H1 (cell line): ENCODE measurements at regions not wholly inside any gene's neighbourhood (a gene's known extent, or its start where the extent isn't known, plus 50 kb on each side); places are given as distances from the start of the nearest gene placed in this dataset.

Source experiments
- CTCF ChIA-PET: fragments of 300-600 bp; sonication (Branson Sonifier 250); formaldehyde crosslinking; loops from one replicate; lab custom pipeline; 2021; ENCODE audit not compliant: partially characterized antibody; lab: Charles Lee
- POLR2A ChIA-PET: fragments of 300-600 bp; sonication (Branson Sonifier 250); formaldehyde crosslinking; loops from one replicate; lab custom pipeline; 2021; ENCODE audit warnings: inconsistent platforms; ENCODE audit not compliant: partially characterized antibody; lab: Charles Lee
- DNase-seq, 2 experiments: peaks; one replicate each; pipeline versions ENCODE4 v3.0.0 to v3.0.0-alpha.2; 2010 to 2022; ENCODE audit warnings: low spot score in 2 of 2, low read depth in 1 of 2, mixed read lengths in 1 of 2
- FAIRE-seq: peaks from 2 replicates; lab custom pipeline; 2011; peaks lifted over from hg19 to GRCh38; lab: Jason Lieb, UNC
- H2AFZ ChIP-seq: 2 replicates; pipeline ENCODE4 v1.8.1; 2012; ENCODE audit warnings: low read length, inconsistent platforms
- H2AK5ac ChIP-seq: 2 replicates; pipeline ENCODE4 v1.6.1; 2013; ENCODE audit warnings: low read depth, low read length
- H2BK120ac ChIP-seq: replicated peaks from 2 replicates; pipeline ENCODE3; 2013; ENCODE audit warnings: low read depth, low read length, inconsistent platforms
- H2BK12ac ChIP-seq: 2 replicates; pipeline ENCODE4 v1.6.1; 2013; ENCODE audit warnings: low read depth, low read length
- H2BK15ac ChIP-seq: 2 replicates; pipeline ENCODE4 v1.6.1; 2013; ENCODE audit warnings: low read length
- H2BK20ac ChIP-seq: 2 replicates; pipeline ENCODE4 v1.6.1; 2013; ENCODE audit warnings: low read length
- H2BK5ac ChIP-seq: 2 replicates; pipeline ENCODE4 v1.6.1; 2013; ENCODE audit warnings: low read depth, low read length
- H3K14ac ChIP-seq: 2 replicates; pipeline ENCODE4 v1.6.1; 2013; ENCODE audit warnings: inconsistent platforms; ENCODE audit not compliant: insufficient read length
- H3K18ac ChIP-seq: 2 replicates; pipeline ENCODE4 v1.6.1; 2013; ENCODE audit warnings: low read length; ENCODE audit errors: extremely low read depth
- H3K23ac ChIP-seq: 2 replicates; pipeline ENCODE4 v1.6.1; 2013; ENCODE audit warnings: inconsistent platforms; ENCODE audit not compliant: insufficient read length
- H3K23me2 ChIP-seq: 2 replicates; pipeline ENCODE4 v1.6.1; 2013; ENCODE audit warnings: low read depth, low read length
- H3K27ac ChIP-seq: 2 replicates; pipeline ENCODE4 v1.6.1; 2011; ENCODE audit warnings: low read depth, low read length, inconsistent platforms
- H3K27me3 ChIP-seq, 4 experiments: replicated peaks in 1 of 4; 1 replicate in 1 of 4; 2 replicates in 3 of 4; pipeline versions ENCODE4 v1.6.1 to v1.8.1; 2011 to 2013; ENCODE audit warnings: low read length in 3 of 4, mild to moderate bottlenecking in 3 of 4, inconsistent platforms in 2 of 4, mixed read lengths in 2 of 4, moderate library complexity in 1 of 4; ENCODE audit not compliant: control insufficient read depth in 3 of 4, insufficient read depth in 3 of 4; ENCODE audit errors: extremely low read depth in 1 of 4
- H3K36me3 ChIP-seq, 4 experiments: 2 replicates each; pipeline versions ENCODE4 v1.6.1 to v1.8.1; 2011 to 2013; ENCODE audit warnings: mild to moderate bottlenecking in 4 of 4, low read length in 3 of 4, moderate library complexity in 2 of 4, control low read depth in 1 of 4, inconsistent platforms in 1 of 4; ENCODE audit not compliant: insufficient read depth in 4 of 4, control insufficient read depth in 2 of 4
- H3K4ac ChIP-seq: replicated peaks from 2 replicates; pipeline ENCODE3; 2013; ENCODE audit warnings: low read length, low read depth, mixed read lengths, inconsistent platforms; ENCODE audit not compliant: insufficient read length
- H3K4me1 ChIP-seq, 4 experiments: replicated peaks in 1 of 4; 1 replicate in 1 of 4; 2 replicates in 3 of 4; pipeline versions ENCODE4 v1.6.1 to v1.8.1; 2011 to 2013; ENCODE audit warnings: low read length in 3 of 4, inconsistent platforms in 2 of 4, mixed read lengths in 1 of 4; ENCODE audit not compliant: insufficient read depth in 4 of 4, control insufficient read depth in 3 of 4
- H3K4me2 ChIP-seq, 2 experiments: 2 replicates each; pipeline versions ENCODE4 v1.6.1 to v1.8.1; 2011 to 2013; ENCODE audit warnings: low read depth in 2 of 2, low read length in 2 of 2, control low read depth in 1 of 2, inconsistent platforms in 1 of 2, mild to moderate bottlenecking in 1 of 2; ENCODE audit not compliant: insufficient read depth in 1 of 2
- H3K4me3 ChIP-seq, 4 experiments: fragments of 200-600, 300-600 bp in 1 of 4; sonication (generic), shearing (Covaris generic), sonication (Bioruptor Twin) in 1 of 4; 2 replicates each; pipeline versions ENCODE4 v1.5.1 to v1.8.1; 2011 to 2016; ENCODE audit warnings: low read length in 4 of 4, low read depth in 3 of 4, control low read depth in 2 of 4, inconsistent platforms in 2 of 4, mild to moderate bottlenecking in 2 of 4, mixed read lengths in 1 of 4, moderate library complexity in 1 of 4; ENCODE audit not compliant: insufficient read depth in 2 of 4; ENCODE audit errors: extremely low read depth in 1 of 4
- H3K56ac ChIP-seq: replicated peaks from 2 replicates; pipeline ENCODE3; 2013; ENCODE audit warnings: low read depth, mild to moderate bottlenecking, mixed read lengths, low read length, inconsistent platforms; ENCODE audit not compliant: insufficient read length
- H3K79me1 ChIP-seq: 2 replicates; pipeline ENCODE4 v1.6.1; 2013; ENCODE audit warnings: low read depth, low read length, control low read depth
- H3K79me2 ChIP-seq, 2 experiments: 2 replicates each; pipeline versions ENCODE4 v1.6.1 to v1.8.1; 2012 to 2013; ENCODE audit warnings: low read length in 2 of 2, mild to moderate bottlenecking in 2 of 2, inconsistent platforms in 1 of 2; ENCODE audit not compliant: insufficient read depth in 2 of 2, control insufficient read depth in 1 of 2
- H3K9ac ChIP-seq, 4 experiments: replicated peaks in 1 of 4; 1 replicate in 1 of 4; 2 replicates in 3 of 4; pipeline versions ENCODE4 v1.6.1 to v1.8.1; 2011 to 2013; ENCODE audit warnings: low read depth in 3 of 4, low read length in 3 of 4, control low read depth in 2 of 4, mild to moderate bottlenecking in 2 of 4, moderate library complexity in 2 of 4, inconsistent platforms in 1 of 4; ENCODE audit errors: extremely low read depth in 1 of 4
- H3K9me3 ChIP-seq, 2 experiments: 2 replicates each; pipeline versions ENCODE4 v1.6.1 to v1.8.1; 2012 to 2013; ENCODE audit warnings: mild to moderate bottlenecking in 2 of 2, moderate library complexity in 2 of 2, control low read depth in 1 of 2, inconsistent platforms in 1 of 2, low read depth in 1 of 2, low read length in 1 of 2, mixed read lengths in 1 of 2; ENCODE audit not compliant: insufficient read depth in 2 of 2
- H4K20me1 ChIP-seq, 2 experiments: replicated peaks in 1 of 2; 2 replicates each; pipeline versions ENCODE3 to v1.8.1; 2011 to 2013; ENCODE audit warnings: inconsistent platforms in 2 of 2, low read length in 2 of 2, mild to moderate bottlenecking in 1 of 2; ENCODE audit not compliant: insufficient read depth in 2 of 2, control insufficient read depth in 1 of 2
- H4K5ac ChIP-seq: 2 replicates; pipeline ENCODE4 v1.6.1; 2013; ENCODE audit warnings: low read length, low read depth, mixed read lengths, inconsistent platforms; ENCODE audit not compliant: insufficient read length
- H4K8ac ChIP-seq: 2 replicates; pipeline ENCODE4 v1.8.0; 2013; ENCODE audit warnings: mild to moderate bottlenecking, moderate library complexity, low read length, inconsistent platforms; ENCODE audit not compliant: insufficient read depth; ENCODE audit errors: extremely low read depth
- H4K91ac ChIP-seq: replicated peaks from 2 replicates; pipeline ENCODE3; 2013; ENCODE audit warnings: low read length, mixed read lengths, inconsistent platforms; ENCODE audit not compliant: insufficient read length
- CHD2 ChIP-seq: IDR thresholded peaks from 2 replicates; pipeline ENCODE4 v1.6.1; 2012; ENCODE audit warnings: low read length, improper control_type of control experiment
- EGR1 ChIP-seq: IDR thresholded peaks from 2 replicates; pipeline ENCODE4 v1.6.1; 2011; ENCODE audit warnings: low read depth, low read length, borderline replicate concordance
- GABPA ChIP-seq: IDR thresholded peaks from 2 replicates; pipeline ENCODE4 v1.6.1; 2011; ENCODE audit warnings: mild to moderate bottlenecking, low read length, moderate library complexity, borderline replicate concordance; ENCODE audit not compliant: insufficient read depth
- KDM1A ChIP-seq: fragments of 200-600, 300-600 bp; sonication (generic); IDR thresholded peaks from 2 replicates; pipeline ENCODE4 v1.7.1; 2016; ENCODE audit warnings: mild to moderate bottlenecking, low read length, borderline replicate concordance
- POU5F1 ChIP-seq: IDR thresholded peaks from 2 replicates; pipeline ENCODE4 v1.6.1; 2011; ENCODE audit warnings: low read depth, mild to moderate bottlenecking, low read length, moderate library complexity
- TAF7 ChIP-seq: optimal IDR thresholded peaks from 2 replicates; pipeline ENCODE3; 2011; ENCODE audit warnings: low read depth, mild to moderate bottlenecking, inconsistent platforms, low read length, moderate library complexity, borderline replicate concordance
- YY1 ChIP-seq: IDR thresholded peaks from 2 replicates; pipeline ENCODE4 v1.6.1; 2011; ENCODE audit warnings: low read depth, mild to moderate bottlenecking, low read length
- ZNF274 ChIP-seq: IDR thresholded peaks from 2 replicates; pipeline ENCODE4 v1.7.0; 2012; ENCODE audit warnings: low read length, borderline replicate concordance; ENCODE audit errors: extremely low read depth
- WGBS, 2 experiments: shearing (Covaris generic) in 1 of 2; methylation state at CpG; one replicate each; pipeline versions ENCODE4 v1.1.6 to v1.1.7; 2013 to 2015; ENCODE audit warnings: low lambda C conversion rate in 2 of 2, mixed read lengths in 2 of 2, inconsistent platforms in 1 of 2, low coverage in 1 of 2, missing lambda C conversion rate in 1 of 2; ENCODE audit not compliant: insufficient replicate concordance in 2 of 2, insufficient coverage in 1 of 2, insufficient read length in 1 of 2; ENCODE audit errors: extremely low coverage in 1 of 2, missing lambda C conversion rate in 1 of 2; 5-methylcytosine and 5-hydroxymethylcytosine counted together
- TF ChIP-seq, protein P1 (sequence below), 3 experiments: IDR thresholded peaks; 1 replicate in 2 of 3; 2 replicates in 1 of 3; pipeline versions ENCODE4 v1.5.1 to v1.6.1; 2011; ENCODE audit warnings: low read length in 3 of 3, mild to moderate bottlenecking in 3 of 3, inconsistent platforms in 2 of 3, low read depth in 1 of 3, moderate library complexity in 1 of 3; ENCODE audit not compliant: insufficient read depth in 1 of 3; ENCODE audit errors: control extremely low read depth in 1 of 3

DNA sequence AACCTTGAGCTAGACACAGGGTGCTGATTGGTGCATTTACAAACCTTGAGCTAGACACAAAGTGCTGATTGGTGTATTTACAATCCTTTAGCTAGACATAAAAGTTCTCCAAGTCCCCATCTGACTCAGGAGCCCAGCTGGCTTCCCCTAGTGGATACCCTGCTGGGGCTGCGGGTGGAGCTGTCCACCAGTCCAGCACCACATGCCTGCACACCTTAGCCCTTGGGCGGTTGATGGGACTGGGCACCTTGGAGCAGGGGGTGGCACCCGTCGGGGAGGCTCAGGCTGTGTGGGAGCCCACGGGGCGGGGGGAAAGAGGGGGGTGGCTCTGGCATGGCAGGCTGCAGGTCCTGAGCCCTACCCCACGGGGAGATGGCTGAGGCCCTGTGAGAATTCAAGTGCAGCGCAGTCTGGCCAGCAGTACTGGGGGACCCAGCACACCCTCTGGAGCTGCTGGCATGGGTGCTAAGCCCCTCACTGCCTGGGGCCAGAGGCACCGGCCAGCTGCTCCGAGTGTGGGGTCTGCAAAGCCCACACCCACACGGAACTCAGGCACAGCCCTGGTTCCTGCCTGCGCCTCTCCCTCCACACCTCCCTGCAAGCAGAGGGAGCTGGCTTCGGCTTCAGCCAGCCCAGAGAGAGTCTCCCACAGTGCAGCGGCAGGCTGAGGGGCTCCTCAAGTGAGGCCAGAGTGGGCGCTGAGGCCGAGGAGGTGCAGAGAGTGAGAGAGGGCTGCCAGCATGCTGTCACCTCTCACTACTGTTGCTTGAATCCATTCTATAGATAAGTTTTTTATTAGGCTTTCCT, 369.8 kb upstream of the SMIM30 start:
- H2BK12ac ChIP-seq: no peak overlapping the region
- H3K23me2 ChIP-seq: no peaks in the 10 kb centered on the region
- H4K5ac ChIP-seq: no peak overlapping the region
- H3K18ac ChIP-seq: no peak overlapping the region
- H3K79me1 ChIP-seq: no peaks in the 10 kb centered on the region
- H3K23ac ChIP-seq: no peak overlapping the region
- no peaks in the 10 kb centered on the region for H3K4me1 ChIP-seq
- WGBS, 2 experiments: 80% methylated on average over 11 of the region's 16 CpGs; no CpG with 5 or more reads in 1 of the 2 experiments
- no peak overlapping the region for H3K4me2 ChIP-seq
- H2AFZ ChIP-seq: no peak overlapping the region
- H2AK5ac ChIP-seq: no peak overlapping the region
- peaks cover 20 to 21% of the 10 kb centered on the region in 2 experiments; a peak in 3 of 4 replicates for H3K9me3 ChIP-seq
- H3K56ac ChIP-seq: no peak overlapping the region
- CTCF ChIA-PET: interaction anchor here (2.0 kb wide), 1 partner anchor 66 kb away, joined by 6 read pairs; no protein-coding TSS in a partner anchor
- no peak for DNase-seq
- no peaks in the 10 kb centered on the region for H4K20me1 ChIP-seq
- H3K27ac ChIP-seq: no peak overlapping the region
- H2BK5ac ChIP-seq: no peak overlapping the region
- H3K79me2 ChIP-seq: no peaks in the 10 kb centered on the region
- no peak overlapping the region for H4K8ac ChIP-seq
- H3K9ac ChIP-seq: no peak overlapping the region
- H2BK120ac ChIP-seq: no peak overlapping the region
- H2BK15ac ChIP-seq: no peak overlapping the region
- FAIRE-seq: no peak
- no peak overlapping the region for H2BK20ac ChIP-seq
- H3K14ac ChIP-seq: no peak overlapping the region
- POLR2A ChIA-PET: no interaction called here
- H3K4me3 ChIP-seq: no peak overlapping the region
- H3K36me3 ChIP-seq: no peaks in the 10 kb centered on the region
- H4K91ac ChIP-seq: no peak overlapping the region
- no peaks in the 10 kb centered on the region for H3K27me3 ChIP-seq
- H3K4ac ChIP-seq: no peak overlapping the region
- TF ChIP-seq POU5F1: no peak
- TF ChIP-seq EGR1: no peak
- TF ChIP-seq CHD2: no peak
- TF ChIP-seq GABPA: no peak
- no peak for TF ChIP-seq YY1
- TF ChIP-seq ZNF274: no peak
- TF ChIP-seq, protein P1, sequence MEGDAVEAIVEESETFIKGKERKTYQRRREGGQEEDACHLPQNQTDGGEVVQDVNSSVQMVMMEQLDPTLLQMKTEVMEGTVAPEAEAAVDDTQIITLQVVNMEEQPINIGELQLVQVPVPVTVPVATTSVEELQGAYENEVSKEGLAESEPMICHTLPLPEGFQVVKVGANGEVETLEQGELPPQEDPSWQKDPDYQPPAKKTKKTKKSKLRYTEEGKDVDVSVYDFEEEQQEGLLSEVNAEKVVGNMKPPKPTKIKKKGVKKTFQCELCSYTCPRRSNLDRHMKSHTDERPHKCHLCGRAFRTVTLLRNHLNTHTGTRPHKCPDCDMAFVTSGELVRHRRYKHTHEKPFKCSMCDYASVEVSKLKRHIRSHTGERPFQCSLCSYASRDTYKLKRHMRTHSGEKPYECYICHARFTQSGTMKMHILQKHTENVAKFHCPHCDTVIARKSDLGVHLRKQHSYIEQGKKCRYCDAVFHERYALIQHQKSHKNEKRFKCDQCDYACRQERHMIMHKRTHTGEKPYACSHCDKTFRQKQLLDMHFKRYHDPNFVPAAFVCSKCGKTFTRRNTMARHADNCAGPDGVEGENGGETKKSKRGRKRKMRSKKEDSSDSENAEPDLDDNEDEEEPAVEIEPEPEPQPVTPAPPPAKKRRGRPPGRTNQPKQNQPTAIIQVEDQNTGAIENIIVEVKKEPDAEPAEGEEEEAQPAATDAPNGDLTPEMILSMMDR (IDR thresholded peaks at IDR 0.05; ENCODE audit: control extremely low read depth in 1 of 3, insufficient read depth in 1 of 3, low read depth in 1 of 3, low read length in 3 of 3): no peak
- no peak for TF ChIP-seq KDM1A
- no peak for TF ChIP-seq TAF7
